ENCODE measurements at regions not wholly inside any gene's neighbourhood (a gene's known extent, or its start where the extent isn't known, plus 50 kb on each side); places are given as distances from the start of the nearest gene placed in this dataset.

DNA sequence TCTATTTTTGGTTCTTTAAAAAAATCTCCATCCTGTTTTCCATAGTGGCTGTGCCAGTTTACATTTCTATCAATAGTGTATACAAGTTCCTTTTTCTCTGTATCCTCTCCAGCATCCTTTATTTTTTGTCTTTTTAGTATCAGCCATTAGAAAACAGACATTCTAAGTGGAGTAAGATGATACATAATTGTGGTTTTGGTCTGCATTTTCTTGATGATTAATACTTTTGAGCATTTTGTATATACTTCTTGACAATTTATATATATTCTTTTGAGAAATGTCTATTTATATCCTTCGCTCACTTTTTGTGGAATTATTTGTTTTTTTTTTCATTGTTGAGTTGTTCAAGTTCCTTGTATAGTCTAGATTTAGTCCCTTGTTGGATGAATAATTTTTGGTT, 382.2 kb upstream of the SPOCK3 start (continued):
- TF ChIP-seq PHF8 (conservative IDR thresholded peaks at IDR 0.05; ENCODE audit: low read depth, low read length) = no peak
- TF ChIP-seq, protein P1, sequence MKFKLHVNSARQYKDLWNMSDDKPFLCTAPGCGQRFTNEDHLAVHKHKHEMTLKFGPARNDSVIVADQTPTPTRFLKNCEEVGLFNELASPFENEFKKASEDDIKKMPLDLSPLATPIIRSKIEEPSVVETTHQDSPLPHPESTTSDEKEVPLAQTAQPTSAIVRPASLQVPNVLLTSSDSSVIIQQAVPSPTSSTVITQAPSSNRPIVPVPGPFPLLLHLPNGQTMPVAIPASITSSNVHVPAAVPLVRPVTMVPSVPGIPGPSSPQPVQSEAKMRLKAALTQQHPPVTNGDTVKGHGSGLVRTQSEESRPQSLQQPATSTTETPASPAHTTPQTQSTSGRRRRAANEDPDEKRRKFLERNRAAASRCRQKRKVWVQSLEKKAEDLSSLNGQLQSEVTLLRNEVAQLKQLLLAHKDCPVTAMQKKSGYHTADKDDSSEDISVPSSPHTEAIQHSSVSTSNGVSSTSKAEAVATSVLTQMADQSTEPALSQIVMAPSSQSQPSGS (IDR thresholded peaks at IDR 0.05; ENCODE audit: low read length) = no peak
- TF ChIP-seq, protein P2, sequence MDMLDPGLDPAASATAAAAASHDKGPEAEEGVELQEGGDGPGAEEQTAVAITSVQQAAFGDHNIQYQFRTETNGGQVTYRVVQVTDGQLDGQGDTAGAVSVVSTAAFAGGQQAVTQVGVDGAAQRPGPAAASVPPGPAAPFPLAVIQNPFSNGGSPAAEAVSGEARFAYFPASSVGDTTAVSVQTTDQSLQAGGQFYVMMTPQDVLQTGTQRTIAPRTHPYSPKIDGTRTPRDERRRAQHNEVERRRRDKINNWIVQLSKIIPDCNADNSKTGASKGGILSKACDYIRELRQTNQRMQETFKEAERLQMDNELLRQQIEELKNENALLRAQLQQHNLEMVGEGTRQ (IDR thresholded peaks at IDR 0.05; ENCODE audit: low read length) = no peak
- TF ChIP-seq MAFK (IDR thresholded peaks at IDR 0.05; ENCODE audit: low read depth, low read length) = no peak
- TF ChIP-seq, protein P3, sequence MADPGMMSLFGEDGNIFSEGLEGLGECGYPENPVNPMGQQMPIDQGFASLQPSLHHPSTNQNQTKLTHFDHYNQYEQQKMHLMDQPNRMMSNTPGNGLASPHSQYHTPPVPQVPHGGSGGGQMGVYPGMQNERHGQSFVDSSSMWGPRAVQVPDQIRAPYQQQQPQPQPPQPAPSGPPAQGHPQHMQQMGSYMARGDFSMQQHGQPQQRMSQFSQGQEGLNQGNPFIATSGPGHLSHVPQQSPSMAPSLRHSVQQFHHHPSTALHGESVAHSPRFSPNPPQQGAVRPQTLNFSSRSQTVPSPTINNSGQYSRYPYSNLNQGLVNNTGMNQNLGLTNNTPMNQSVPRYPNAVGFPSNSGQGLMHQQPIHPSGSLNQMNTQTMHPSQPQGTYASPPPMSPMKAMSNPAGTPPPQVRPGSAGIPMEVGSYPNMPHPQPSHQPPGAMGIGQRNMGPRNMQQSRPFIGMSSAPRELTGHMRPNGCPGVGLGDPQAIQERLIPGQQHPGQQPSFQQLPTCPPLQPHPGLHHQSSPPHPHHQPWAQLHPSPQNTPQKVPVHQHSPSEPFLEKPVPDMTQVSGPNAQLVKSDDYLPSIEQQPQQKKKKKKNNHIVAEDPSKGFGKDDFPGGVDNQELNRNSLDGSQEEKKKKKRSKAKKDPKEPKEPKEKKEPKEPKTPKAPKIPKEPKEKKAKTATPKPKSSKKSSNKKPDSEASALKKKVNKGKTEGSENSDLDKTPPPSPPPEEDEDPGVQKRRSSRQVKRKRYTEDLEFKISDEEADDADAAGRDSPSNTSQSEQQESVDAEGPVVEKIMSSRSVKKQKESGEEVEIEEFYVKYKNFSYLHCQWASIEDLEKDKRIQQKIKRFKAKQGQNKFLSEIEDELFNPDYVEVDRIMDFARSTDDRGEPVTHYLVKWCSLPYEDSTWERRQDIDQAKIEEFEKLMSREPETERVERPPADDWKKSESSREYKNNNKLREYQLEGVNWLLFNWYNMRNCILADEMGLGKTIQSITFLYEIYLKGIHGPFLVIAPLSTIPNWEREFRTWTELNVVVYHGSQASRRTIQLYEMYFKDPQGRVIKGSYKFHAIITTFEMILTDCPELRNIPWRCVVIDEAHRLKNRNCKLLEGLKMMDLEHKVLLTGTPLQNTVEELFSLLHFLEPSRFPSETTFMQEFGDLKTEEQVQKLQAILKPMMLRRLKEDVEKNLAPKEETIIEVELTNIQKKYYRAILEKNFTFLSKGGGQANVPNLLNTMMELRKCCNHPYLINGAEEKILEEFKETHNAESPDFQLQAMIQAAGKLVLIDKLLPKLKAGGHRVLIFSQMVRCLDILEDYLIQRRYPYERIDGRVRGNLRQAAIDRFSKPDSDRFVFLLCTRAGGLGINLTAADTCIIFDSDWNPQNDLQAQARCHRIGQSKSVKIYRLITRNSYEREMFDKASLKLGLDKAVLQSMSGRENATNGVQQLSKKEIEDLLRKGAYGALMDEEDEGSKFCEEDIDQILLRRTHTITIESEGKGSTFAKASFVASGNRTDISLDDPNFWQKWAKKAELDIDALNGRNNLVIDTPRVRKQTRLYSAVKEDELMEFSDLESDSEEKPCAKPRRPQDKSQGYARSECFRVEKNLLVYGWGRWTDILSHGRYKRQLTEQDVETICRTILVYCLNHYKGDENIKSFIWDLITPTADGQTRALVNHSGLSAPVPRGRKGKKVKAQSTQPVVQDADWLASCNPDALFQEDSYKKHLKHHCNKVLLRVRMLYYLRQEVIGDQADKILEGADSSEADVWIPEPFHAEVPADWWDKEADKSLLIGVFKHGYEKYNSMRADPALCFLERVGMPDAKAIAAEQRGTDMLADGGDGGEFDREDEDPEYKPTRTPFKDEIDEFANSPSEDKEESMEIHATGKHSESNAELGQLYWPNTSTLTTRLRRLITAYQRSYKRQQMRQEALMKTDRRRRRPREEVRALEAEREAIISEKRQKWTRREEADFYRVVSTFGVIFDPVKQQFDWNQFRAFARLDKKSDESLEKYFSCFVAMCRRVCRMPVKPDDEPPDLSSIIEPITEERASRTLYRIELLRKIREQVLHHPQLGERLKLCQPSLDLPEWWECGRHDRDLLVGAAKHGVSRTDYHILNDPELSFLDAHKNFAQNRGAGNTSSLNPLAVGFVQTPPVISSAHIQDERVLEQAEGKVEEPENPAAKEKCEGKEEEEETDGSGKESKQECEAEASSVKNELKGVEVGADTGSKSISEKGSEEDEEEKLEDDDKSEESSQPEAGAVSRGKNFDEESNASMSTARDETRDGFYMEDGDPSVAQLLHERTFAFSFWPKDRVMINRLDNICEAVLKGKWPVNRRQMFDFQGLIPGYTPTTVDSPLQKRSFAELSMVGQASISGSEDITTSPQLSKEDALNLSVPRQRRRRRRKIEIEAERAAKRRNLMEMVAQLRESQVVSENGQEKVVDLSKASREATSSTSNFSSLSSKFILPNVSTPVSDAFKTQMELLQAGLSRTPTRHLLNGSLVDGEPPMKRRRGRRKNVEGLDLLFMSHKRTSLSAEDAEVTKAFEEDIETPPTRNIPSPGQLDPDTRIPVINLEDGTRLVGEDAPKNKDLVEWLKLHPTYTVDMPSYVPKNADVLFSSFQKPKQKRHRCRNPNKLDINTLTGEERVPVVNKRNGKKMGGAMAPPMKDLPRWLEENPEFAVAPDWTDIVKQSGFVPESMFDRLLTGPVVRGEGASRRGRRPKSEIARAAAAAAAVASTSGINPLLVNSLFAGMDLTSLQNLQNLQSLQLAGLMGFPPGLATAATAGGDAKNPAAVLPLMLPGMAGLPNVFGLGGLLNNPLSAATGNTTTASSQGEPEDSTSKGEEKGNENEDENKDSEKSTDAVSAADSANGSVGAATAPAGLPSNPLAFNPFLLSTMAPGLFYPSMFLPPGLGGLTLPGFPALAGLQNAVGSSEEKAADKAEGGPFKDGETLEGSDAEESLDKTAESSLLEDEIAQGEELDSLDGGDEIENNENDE (IDR thresholded peaks at IDR 0.05; ENCODE audit: insufficient replicate concordance, low read length) = no peak
- no peak for TF ChIP-seq HDAC6 (IDR thresholded peaks at IDR 0.05; ENCODE audit: low read depth, low read length)
